ENCODE measurements at regions not wholly inside any gene's neighbourhood (a gene's known extent, or its start where the extent isn't known, plus 50 kb on each side); places are given as distances from the start of the nearest gene placed in this dataset.

- TF ChIP-seq CTCF (IDR thresholded peaks at IDR 0.05) (no peak), POLR2A (IDR thresholded peaks at IDR 0.05) (no peak)
Observed at GRCh38 chr17:73718912-73719311, 74.7 kb upstream of the SDK2 start.

Data from transverse colon (tissue), 3 donors.